Right forelimb (tissue), 1 donor: ENCODE measurements at regions not wholly inside any gene's neighbourhood (a gene's known extent, or its start where the extent isn't known, plus 50 kb on each side); places are given as distances from the start of the nearest gene placed in this dataset.

Experiments used
- DNase-seq: peaks from one replicate; pipeline ENCODE4 v3.0.0-alpha.2; 2018

GRCh38 chr7:41826641-41827040 lies 123.8 kb upstream of the INHBA start:
- no peak for DNase-seq

- no peak for DNase-seq
Observed at GRCh38 chr7:41825927-41826480, 123.1 kb upstream of the INHBA start.

- no peak for DNase-seq
Observed at GRCh38 chr7:41824284-41824683, 121.4 kb upstream of the INHBA start.

- no peak for DNase-seq
Observed at GRCh38 chr7:41822259-41822817, 119.4 kb upstream of the INHBA start.

- DNase-seq, result no peak
Observed at GRCh38 chr7:41821521-41822213, 118.8 kb upstream of the INHBA start.

GRCh38 chr7:41820111-41820671 lies 117.3 kb upstream of the INHBA start:
- no peak for DNase-seq

- DNase-seq, result no peak
Observed at GRCh38 chr7:41819645-41820044, 116.8 kb upstream of the INHBA start.

GRCh38 chr7:41818765-41819398 lies 116.0 kb upstream of the INHBA start:
- DNase-seq, result no peak

GRCh38 chr7:41817386-41817785 lies 114.5 kb upstream of the INHBA start:
- DNase-seq, result no peak

- DNase-seq, result no peak
Observed at GRCh38 chr7:41816111-41816510, 113.2 kb upstream of the INHBA start.

- no peak for DNase-seq
Observed at GRCh38 chr7:41814888-41815287, 112.0 kb upstream of the INHBA start.

- DNase-seq, result no peak
Observed at GRCh38 chr7:41813286-41813685, 110.4 kb upstream of the INHBA start.

- no peak for DNase-seq
Observed at GRCh38 chr7:41811941-41812340, 109.1 kb upstream of the INHBA start.

- no peak for DNase-seq
Observed at GRCh38 chr7:41809940-41810576, 107.2 kb upstream of the INHBA start.

GRCh38 chr7:41809529-41809939 lies 106.6 kb upstream of the INHBA start:
- no peak for DNase-seq

- no peak for DNase-seq
Observed at GRCh38 chr7:41809116-41809515, 106.2 kb upstream of the INHBA start.

- DNase-seq, result no peak
Observed at GRCh38 chr7:41808541-41808940, 105.7 kb upstream of the INHBA start.

GRCh38 chr7:41803569-41803968 lies 100.7 kb upstream of the INHBA start:
- DNase-seq, result no peak

- DNase-seq, result no peak
Observed at GRCh38 chr7:41796331-41796730, 93.4 kb upstream of the INHBA start.

- DNase-seq, result no peak
Observed at GRCh38 chr7:41795276-41795833, 92.5 kb upstream of the INHBA start.

GRCh38 chr7:41793556-41793955 lies 90.7 kb upstream of the INHBA start:
- DNase-seq, result no peak

- DNase-seq, result no peak
Observed at GRCh38 chr7:41792120-41792519, 89.2 kb upstream of the INHBA start.

GRCh38 chr7:41788556-41788955 lies 85.7 kb upstream of the INHBA start:
- DNase-seq, result no peak
